Epidermal melanocyte (primary cell): ENCODE measurements at regions not wholly inside any gene's neighbourhood (a gene's known extent, or its start where the extent isn't known, plus 50 kb on each side); places are given as distances from the start of the nearest gene placed in this dataset.
"Not testable (repeated sequence)": the region's sequence is repeated elsewhere in the genome, so short reads cannot be mapped to it uniquely, and the experiment has no call there.

Source experiments
- DNase-seq: peaks from one replicate; pipeline ENCODE4 v3.0.0; 2011; ENCODE audit warnings: low spot score; ENCODE audit not compliant: insufficient read length

GRCh38 chr18:47413327-47413726 lies 161.9 kb upstream of the SKOR2 start:
- DNase-seq: no peak

GRCh38 chr18:47412924-47413323 lies 161.5 kb upstream of the SKOR2 start:
- DNase-seq: no peak

GRCh38 chr18:47411159-47411558 lies 159.7 kb upstream of the SKOR2 start:
- no peak for DNase-seq

GRCh38 chr18:47410139-47410538 lies 158.7 kb upstream of the SKOR2 start:
- no peak for DNase-seq

GRCh38 chr18:47409519-47409918 lies 158.1 kb upstream of the SKOR2 start:
- no peak for DNase-seq

GRCh38 chr18:47407736-47408135 lies 156.3 kb upstream of the SKOR2 start:
- DNase-seq: no peak

- DNase-seq: no peak
Observed at GRCh38 chr18:47404845-47405244, 153.4 kb upstream of the SKOR2 start.

- no peak for DNase-seq
Observed at GRCh38 chr18:47403949-47404348, 152.5 kb upstream of the SKOR2 start.

- no peak for DNase-seq
Observed at GRCh38 chr18:47403317-47403716, 151.9 kb upstream of the SKOR2 start.

- DNase-seq: no peak
Observed at GRCh38 chr18:47399475-47399874, 148.0 kb upstream of the SKOR2 start.

GRCh38 chr18:47397671-47398319 lies 146.3 kb upstream of the SKOR2 start:
- DNase-seq: no peak

GRCh38 chr18:47391665-47392064 lies 140.2 kb upstream of the SKOR2 start:
- no peak for DNase-seq

GRCh38 chr18:47390410-47391024 lies 139.1 kb upstream of the SKOR2 start:
- DNase-seq: no peak

- no peak for DNase-seq
Observed at GRCh38 chr18:47389210-47389609, 137.8 kb upstream of the SKOR2 start.

GRCh38 chr18:47387864-47388263 lies 136.4 kb upstream of the SKOR2 start:
- no peak for DNase-seq

- no peak for DNase-seq
Observed at GRCh38 chr18:47383729-47384128, 132.3 kb upstream of the SKOR2 start.

GRCh38 chr18:47381975-47382570 lies 130.6 kb upstream of the SKOR2 start:
- DNase-seq: no peak

- DNase-seq: no peak
Observed at GRCh38 chr18:47380153-47380552, 128.7 kb upstream of the SKOR2 start.

- DNase-seq: no peak
Observed at GRCh38 chr18:47373465-47373864, 122.0 kb upstream of the SKOR2 start.

- DNase-seq: no peak
Observed at GRCh38 chr18:47370052-47370451, 118.6 kb upstream of the SKOR2 start.

GRCh38 chr18:47354061-47354460 lies 102.6 kb upstream of the SKOR2 start:
- DNase-seq: not testable (repeated sequence)

GRCh38 chr18:47346016-47346415 lies 94.6 kb upstream of the SKOR2 start:
- DNase-seq: no peak

- no peak for DNase-seq
Observed at GRCh38 chr18:47345291-47345690, 93.8 kb upstream of the SKOR2 start.
